HEK293 (cell line): ENCODE measurements at regions not wholly inside any gene's neighbourhood (a gene's known extent, or its start where the extent isn't known, plus 50 kb on each side); places are given as distances from the start of the nearest gene placed in this dataset.

Experiments
- CTCF ChIA-PET: fragments of 350-600 bp; formaldehyde crosslinking; extraction: SDS; loops from one replicate; lab custom pipeline; 2021; ENCODE audit warnings: antibody characterized with exemption; lab: Yijun Ruan, JAX
- POLR2A ChIA-PET: fragments of 300-600 bp; formaldehyde crosslinking; extraction: SDS; loops from one replicate; lab custom pipeline; 2020; ENCODE audit warnings: antibody characterized with exemption, inconsistent platforms; lab: Yijun Ruan, JAX
- H3K27ac ChIP-seq: fragments of 200-500 bp; sonication (Bioruptor generic); 2 replicates; pipeline ENCODE4 v1.5.1; 2014; ENCODE audit warnings: low read depth, low read length, control low read depth, inconsistent platforms; ENCODE audit errors: extremely low read depth
- H3K36me3 ChIP-seq, 2 experiments: fragments of 200-500 bp in 1 of 2; sonication (Bioruptor generic) in 1 of 2; 1 replicate in 1 of 2; 2 replicates in 1 of 2; pipeline ENCODE4 v1.5.1; 2014 to 2017; ENCODE audit warnings: inconsistent platforms in 2 of 2, low read length in 2 of 2; ENCODE audit not compliant: control insufficient read depth in 2 of 2, insufficient read depth in 1 of 2
- H3K4me1 ChIP-seq: fragments of 200-500 bp; sonication (Bioruptor generic); 2 replicates; pipeline ENCODE4 v1.5.1; 2014; ENCODE audit warnings: mild to moderate bottlenecking, low read length, inconsistent platforms; ENCODE audit not compliant: control insufficient read depth, insufficient read depth
- H3K4me3 ChIP-seq: 2 replicates; pipeline ENCODE4 v1.5.1; 2011; ENCODE audit warnings: low read depth, mild to moderate bottlenecking, control low read depth, low read length, moderate library complexity
- H3K9me3 ChIP-seq: fragments of 200-500 bp; sonication (Bioruptor generic); 2 replicates; pipeline ENCODE4 v1.5.1; 2014; ENCODE audit warnings: low read depth, low read length, inconsistent platforms; ENCODE audit not compliant: control insufficient read depth, insufficient read depth
- GLI2 ChIP-seq: fragments of 450-650 bp; formaldehyde crosslinking; IDR thresholded peaks from 2 replicates; pipeline ENCODE4; 2017; ENCODE audit warnings: missing biosample characterization, missing genetic modification characterization, low read depth, borderline replicate concordance
- GLIS1 ChIP-seq: fragments of 450-650 bp; formaldehyde crosslinking; IDR thresholded peaks from 2 replicates; pipeline ENCODE4 v1.5.1; 2016; ENCODE audit warnings: missing biosample characterization, missing genetic modification characterization
- KLF10 ChIP-seq: fragments of 450-650 bp; IDR thresholded peaks from 2 replicates; pipeline ENCODE4 v1.5.1; 2018; ENCODE audit warnings: missing biosample characterization, mild to moderate bottlenecking, missing genetic modification characterization
- PBX3 ChIP-seq: sonication (generic); formaldehyde crosslinking; IDR thresholded peaks from 2 replicates; pipeline ENCODE4 v1.8.1; 2022; ENCODE audit warnings: mild to moderate bottlenecking, moderate library complexity, missing genetic modification reagents
- SETDB1 ChIP-seq: IDR thresholded peaks from one replicate; pipeline ENCODE4 v1.6.1; 2017; ENCODE audit warnings: mild to moderate bottlenecking, low read length, moderate library complexity, mixed read lengths; ENCODE audit not compliant: insufficient read length
- YY1 ChIP-seq: fragments of 450-650 bp; formaldehyde crosslinking; IDR thresholded peaks from 2 replicates; pipeline ENCODE4 v1.5.1; 2018; ENCODE audit warnings: missing biosample characterization, missing genetic modification characterization
- ZBTB48 ChIP-seq: fragments of 450-650 bp; formaldehyde crosslinking; IDR thresholded peaks from 2 replicates; pipeline ENCODE4 v1.5.1; 2016; ENCODE audit warnings: missing biosample characterization, missing genetic modification characterization
- ZFP69B ChIP-seq: fragments of 450-650 bp; formaldehyde crosslinking; IDR thresholded peaks from 2 replicates; pipeline ENCODE4 v1.5.1; 2016; ENCODE audit warnings: missing biosample characterization, missing genetic modification characterization
- ZNF112 ChIP-seq: fragments of 450-650 bp; formaldehyde crosslinking; IDR thresholded peaks from 2 replicates; pipeline ENCODE4 v1.5.0; 2017; ENCODE audit warnings: missing biosample characterization, missing genetic modification characterization
- ZNF114 ChIP-seq: fragments of 450-650 bp; formaldehyde crosslinking; IDR thresholded peaks from 2 replicates; pipeline ENCODE4 v1.5.0; 2017; ENCODE audit warnings: missing biosample characterization, missing genetic modification characterization
- ZNF132 ChIP-seq: fragments of 450-650 bp; formaldehyde crosslinking; IDR thresholded peaks from 2 replicates; pipeline ENCODE4 v1.5.1; 2017; ENCODE audit warnings: missing biosample characterization, missing genetic modification characterization, borderline replicate concordance
- ZNF133 ChIP-seq: fragments of 450-650 bp; formaldehyde crosslinking; IDR thresholded peaks from 2 replicates; pipeline ENCODE4 v1.5.1; 2016; ENCODE audit warnings: missing biosample characterization, missing genetic modification characterization
- ZNF146 ChIP-seq: fragments of 450-650 bp; formaldehyde crosslinking; IDR thresholded peaks from 2 replicates; pipeline ENCODE4 v1.5.1; 2016; ENCODE audit warnings: missing biosample characterization, missing genetic modification characterization
- ZNF19 ChIP-seq: fragments of 450-650 bp; formaldehyde crosslinking; IDR thresholded peaks from 2 replicates; pipeline ENCODE4; 2016; ENCODE audit warnings: missing biosample characterization, missing genetic modification characterization, low read depth
- ZNF202 ChIP-seq: fragments of 450-650 bp; formaldehyde crosslinking; IDR thresholded peaks from 2 replicates; pipeline ENCODE4 v1.5.1; 2016; ENCODE audit warnings: missing biosample characterization, missing genetic modification characterization, borderline replicate concordance
- ZNF211 ChIP-seq: fragments of 450-650 bp; formaldehyde crosslinking; IDR thresholded peaks from 2 replicates; pipeline ENCODE4 v1.5.1; 2016; ENCODE audit warnings: low read depth, missing biosample characterization, missing genetic modification characterization
- ZNF214 ChIP-seq: fragments of 450-650 bp; formaldehyde crosslinking; IDR thresholded peaks from 2 replicates; pipeline ENCODE4 v1.5.1; 2017; ENCODE audit warnings: missing biosample characterization, mild to moderate bottlenecking, missing genetic modification characterization, borderline replicate concordance
- ZNF366 ChIP-seq: fragments of 450-650 bp; formaldehyde crosslinking; conservative IDR thresholded peaks from 2 replicates; pipeline ENCODE4 v1.5.1; 2016; ENCODE audit warnings: missing biosample characterization, missing genetic modification characterization
- ZNF501 ChIP-seq: fragments of 450-650 bp; formaldehyde crosslinking; IDR thresholded peaks from 2 replicates; pipeline ENCODE4 v1.5.1; 2016; ENCODE audit warnings: missing biosample characterization, missing genetic modification characterization
- ZNF510 ChIP-seq: fragments of 450-650 bp; formaldehyde crosslinking; IDR thresholded peaks from 2 replicates; pipeline ENCODE4 v1.5.1; 2018; ENCODE audit warnings: mild to moderate bottlenecking, missing genetic modification characterization, missing biosample characterization; ENCODE audit not compliant: insufficient replicate concordance
- ZNF600 ChIP-seq: fragments of 450-650 bp; formaldehyde crosslinking; IDR thresholded peaks from 2 replicates; pipeline ENCODE4 v1.5.1; 2016; ENCODE audit warnings: missing biosample characterization, missing genetic modification characterization
- ZNF639 ChIP-seq: fragments of 450-650 bp; formaldehyde crosslinking; IDR thresholded peaks from 2 replicates; pipeline ENCODE4 v1.5.1; 2016; ENCODE audit warnings: missing biosample characterization, missing genetic modification characterization
- ZNF792 ChIP-seq: fragments of 450-650 bp; formaldehyde crosslinking; IDR thresholded peaks from 2 replicates; pipeline ENCODE4 v1.5.1; 2016; ENCODE audit warnings: missing biosample characterization, missing genetic modification characterization
- TF ChIP-seq, protein P1 (sequence below): fragments of 450-650 bp; formaldehyde crosslinking; IDR thresholded peaks from 2 replicates; pipeline ENCODE4 v1.5.1; 2016; ENCODE audit warnings: missing biosample characterization, missing genetic modification characterization, low read depth
- TF ChIP-seq, protein P2 (sequence below): fragments of 450-650 bp; formaldehyde crosslinking; IDR thresholded peaks from 2 replicates; pipeline ENCODE4 v1.5.1; 2016; ENCODE audit warnings: missing biosample characterization, missing genetic modification characterization
- TF ChIP-seq, protein P3 (sequence below): fragments of 450-650 bp; formaldehyde crosslinking; IDR thresholded peaks from 2 replicates; pipeline ENCODE4 v1.5.1; 2016; ENCODE audit warnings: missing biosample characterization, missing genetic modification characterization

- Histone ChIP-seq H3K4me3 (no peak overlapping the region), H3K9me3 (no peaks in the 10 kb centered on the region), H3K27ac (no peak overlapping the region), H3K4me1 (no peaks in the 10 kb centered on the region), H3K36me3 (no peaks in the 10 kb centered on the region)
- CTCF ChIA-PET, result no interaction called here
- no peak for TF ChIP-seq ZNF600
- no peak for TF ChIP-seq ZNF114 (tag by site-specific recombination)
- no peak for TF ChIP-seq ZBTB48 (tag by site-specific recombination)
- no peak for TF ChIP-seq ZNF211 (tag by site-specific recombination)
- no peak for TF ChIP-seq ZNF132 (tag by site-specific recombination)
- POLR2A ChIA-PET, result no interaction called here
Measured at GRCh38 chr15:39051626-39052322, 487.2 kb upstream of the RASGRP1 start.

DNA sequence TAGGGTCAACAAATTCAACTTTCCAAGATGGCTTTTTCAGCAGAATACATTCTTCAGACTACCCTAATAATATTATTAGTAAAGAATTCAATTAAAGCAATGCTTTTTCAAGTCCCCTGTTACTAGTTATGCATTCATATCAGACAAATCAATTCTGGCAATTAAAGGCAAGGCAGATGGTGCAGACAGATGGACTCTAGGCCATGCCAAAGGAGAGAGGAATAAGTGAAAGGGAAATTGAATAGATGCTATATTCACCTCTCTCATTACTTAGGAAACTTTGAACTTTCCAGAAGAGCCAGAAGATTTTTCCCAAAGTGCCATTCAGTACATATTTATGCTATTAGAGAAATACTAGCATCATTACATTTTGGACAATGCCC is 487.7 kb upstream of the RASGRP1 start:
- Histone ChIP-seq H3K4me1 (no peaks in the 10 kb centered on the region), H3K9me3 (no peaks in the 10 kb centered on the region), H3K36me3 (no peaks in the 10 kb centered on the region), H3K4me3 (no peak overlapping the region), H3K27ac (no peak overlapping the region)
- CTCF ChIA-PET, result no interaction called here
- TF ChIP-seq KLF10 (tag by site-specific recombination), result no peak
- no peak for TF ChIP-seq ZNF133 (tag by site-specific recombination)
- no peak for TF ChIP-seq ZNF510 (tag by site-specific recombination)
- TF ChIP-seq ZNF501 (tag by site-specific recombination), result no peak
- TF ChIP-seq ZNF19 (tag by site-specific recombination), result no peak
- TF ChIP-seq SETDB1, result no peak
- TF ChIP-seq, protein P1, sequence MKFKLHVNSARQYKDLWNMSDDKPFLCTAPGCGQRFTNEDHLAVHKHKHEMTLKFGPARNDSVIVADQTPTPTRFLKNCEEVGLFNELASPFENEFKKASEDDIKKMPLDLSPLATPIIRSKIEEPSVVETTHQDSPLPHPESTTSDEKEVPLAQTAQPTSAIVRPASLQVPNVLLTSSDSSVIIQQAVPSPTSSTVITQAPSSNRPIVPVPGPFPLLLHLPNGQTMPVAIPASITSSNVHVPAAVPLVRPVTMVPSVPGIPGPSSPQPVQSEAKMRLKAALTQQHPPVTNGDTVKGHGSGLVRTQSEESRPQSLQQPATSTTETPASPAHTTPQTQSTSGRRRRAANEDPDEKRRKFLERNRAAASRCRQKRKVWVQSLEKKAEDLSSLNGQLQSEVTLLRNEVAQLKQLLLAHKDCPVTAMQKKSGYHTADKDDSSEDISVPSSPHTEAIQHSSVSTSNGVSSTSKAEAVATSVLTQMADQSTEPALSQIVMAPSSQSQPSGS, result no peak
- TF ChIP-seq ZNF112 (tag by site-specific recombination), result no peak
- TF ChIP-seq ZNF214 (tag by site-specific recombination), result no peak
- POLR2A ChIA-PET, result no interaction called here

GRCh38 chr15:39053480-39053879 is 488.9 kb upstream of the RASGRP1 start:
- H3K27ac ChIP-seq, result no peak overlapping the region
- H3K9me3 ChIP-seq, result no peaks in the 10 kb centered on the region
- ChIA-PET CTCF (interaction anchor here (0.7 kb wide), 1 partner anchor 385 kb away, joined by 3 read pairs; no protein-coding TSS in a partner anchor), POLR2A (no interaction called here)
- H3K4me3 ChIP-seq, result no peak overlapping the region
- no peaks in the 10 kb centered on the region for H3K36me3 ChIP-seq
- no peaks in the 10 kb centered on the region for H3K4me1 ChIP-seq
- TF ChIP-seq YY1 (tag by site-specific recombination) (no peak), ZNF639 (no peak), ZFP69B (tag by site-specific recombination) (no peak), ZNF202 (tag by site-specific recombination) (no peak), ZNF366 (tag by site-specific recombination) (no peak), ZNF146 (tag by site-specific recombination) (no peak), PBX3 (no peak), GLIS1 (tag by site-specific recombination) (no peak), GLI2 (no peak), ZNF792 (tag by site-specific recombination) (no peak)
- TF ChIP-seq, protein P2, sequence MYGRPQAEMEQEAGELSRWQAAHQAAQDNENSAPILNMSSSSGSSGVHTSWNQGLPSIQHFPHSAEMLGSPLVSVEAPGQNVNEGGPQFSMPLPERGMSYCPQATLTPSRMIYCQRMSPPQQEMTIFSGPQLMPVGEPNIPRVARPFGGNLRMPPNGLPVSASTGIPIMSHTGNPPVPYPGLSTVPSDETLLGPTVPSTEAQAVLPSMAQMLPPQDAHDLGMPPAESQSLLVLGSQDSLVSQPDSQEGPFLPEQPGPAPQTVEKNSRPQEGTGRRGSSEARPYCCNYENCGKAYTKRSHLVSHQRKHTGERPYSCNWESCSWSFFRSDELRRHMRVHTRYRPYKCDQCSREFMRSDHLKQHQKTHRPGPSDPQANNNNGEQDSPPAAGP (tag by site-specific recombination), result no peak
- TF ChIP-seq, protein P3, sequence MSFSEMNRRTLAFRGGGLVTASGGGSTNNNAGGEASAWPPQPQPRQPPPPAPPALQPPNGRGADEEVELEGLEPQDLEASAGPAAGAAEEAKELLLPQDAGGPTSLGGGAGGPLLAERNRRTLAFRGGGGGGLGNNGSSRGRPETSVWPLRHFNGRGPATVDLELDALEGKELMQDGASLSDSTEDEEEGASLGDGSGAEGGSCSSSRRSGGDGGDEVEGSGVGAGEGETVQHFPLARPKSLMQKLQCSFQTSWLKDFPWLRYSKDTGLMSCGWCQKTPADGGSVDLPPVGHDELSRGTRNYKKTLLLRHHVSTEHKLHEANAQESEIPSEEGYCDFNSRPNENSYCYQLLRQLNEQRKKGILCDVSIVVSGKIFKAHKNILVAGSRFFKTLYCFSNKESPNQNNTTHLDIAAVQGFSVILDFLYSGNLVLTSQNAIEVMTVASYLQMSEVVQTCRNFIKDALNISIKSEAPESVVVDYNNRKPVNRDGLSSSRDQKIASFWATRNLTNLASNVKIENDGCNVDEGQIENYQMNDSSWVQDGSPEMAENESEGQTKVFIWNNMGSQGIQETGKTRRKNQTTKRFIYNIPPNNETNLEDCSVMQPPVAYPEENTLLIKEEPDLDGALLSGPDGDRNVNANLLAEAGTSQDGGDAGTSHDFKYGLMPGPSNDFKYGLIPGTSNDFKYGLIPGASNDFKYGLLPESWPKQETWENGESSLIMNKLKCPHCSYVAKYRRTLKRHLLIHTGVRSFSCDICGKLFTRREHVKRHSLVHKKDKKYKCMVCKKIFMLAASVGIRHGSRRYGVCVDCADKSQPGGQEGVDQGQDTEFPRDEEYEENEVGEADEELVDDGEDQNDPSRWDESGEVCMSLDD, result no peak
